ENCODE measurements at regions not wholly inside any gene's neighbourhood (a gene's known extent, or its start where the extent isn't known, plus 50 kb on each side); places are given as distances from the start of the nearest gene placed in this dataset.
A peak's percentile ranks its signal among the peaks of the same experiment; 100 is the strongest.

- DNase-seq, result no peak
These were observed 49.8 kb downstream of the PLCE1 start for GRCh38 chr10:94043431-94043990.

- no peak for DNase-seq
These were observed 52.4 kb downstream of the PLCE1 start for GRCh38 chr10:94046098-94046497.

DNA sequence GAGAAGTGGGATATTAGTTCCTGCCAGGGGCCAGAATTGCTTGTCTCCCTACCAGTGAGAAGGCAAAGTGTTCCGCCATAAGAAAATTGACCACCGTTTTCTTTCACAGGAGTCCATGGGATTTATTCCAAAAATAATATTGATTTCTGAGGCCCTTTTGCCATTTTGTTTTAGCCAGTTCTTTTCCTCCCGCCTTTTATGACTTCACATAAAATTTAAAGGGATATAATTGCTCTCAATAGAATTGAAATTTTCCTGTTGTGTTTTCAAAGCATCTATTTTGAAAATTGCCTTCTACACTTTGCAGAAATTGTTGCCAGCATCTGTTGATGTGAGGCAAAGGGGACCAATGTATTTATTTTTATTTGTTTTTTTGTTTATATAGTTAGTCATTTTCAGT, 53.6 kb downstream of the PLCE1 start:
- DNase-seq, result no peak

- DNase-seq, result no peak
These were observed 56.2 kb downstream of the PLCE1 start for GRCh38 chr10:94049911-94050310.

DNA sequence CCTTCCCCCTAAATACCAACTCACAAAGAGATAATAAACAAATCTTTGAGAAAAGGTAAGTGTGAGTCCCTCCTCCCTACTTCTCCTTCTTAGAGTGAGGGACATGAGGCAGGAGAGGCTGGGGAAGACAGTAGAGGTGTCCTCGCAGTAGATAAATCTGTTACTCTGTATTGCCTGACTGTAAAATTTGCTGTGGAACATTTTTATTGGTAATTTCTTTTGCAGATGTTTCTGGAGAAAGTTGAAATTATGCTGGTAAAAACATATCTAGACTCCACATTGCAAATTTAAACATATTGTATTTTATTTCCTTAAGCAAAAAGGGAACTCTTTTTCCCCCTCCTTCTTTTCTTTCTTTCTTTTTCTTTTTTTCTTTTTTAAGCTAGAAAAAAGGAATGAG, 58.5 kb downstream of the PLCE1 start:
- no peak for DNase-seq

GRCh38 chr10:94052866-94053791, 59.4 kb downstream of the PLCE1 start:
- DNase-seq, result no peak

- DNase-seq, result no peak
These were observed 65.6 kb downstream of the PLCE1 start for GRCh38 chr10:94059178-94059883.

- no peak for DNase-seq
These were observed 67.3 kb downstream of the PLCE1 start for GRCh38 chr10:94061026-94061425.

GRCh38 chr10:94062611-94063010, 68.9 kb downstream of the PLCE1 start:
- DNase-seq, result no peak

GRCh38 chr10:94065362-94065761, 71.6 kb downstream of the PLCE1 start:
- DNase-seq, result no peak

GRCh38 chr10:94065787-94066186, 72.1 kb downstream of the PLCE1 start:
- no peak for DNase-seq

- DNase-seq, result peak; percentile 6
These were observed 72.7 kb downstream of the PLCE1 start for GRCh38 chr10:94066411-94066810.

DNA sequence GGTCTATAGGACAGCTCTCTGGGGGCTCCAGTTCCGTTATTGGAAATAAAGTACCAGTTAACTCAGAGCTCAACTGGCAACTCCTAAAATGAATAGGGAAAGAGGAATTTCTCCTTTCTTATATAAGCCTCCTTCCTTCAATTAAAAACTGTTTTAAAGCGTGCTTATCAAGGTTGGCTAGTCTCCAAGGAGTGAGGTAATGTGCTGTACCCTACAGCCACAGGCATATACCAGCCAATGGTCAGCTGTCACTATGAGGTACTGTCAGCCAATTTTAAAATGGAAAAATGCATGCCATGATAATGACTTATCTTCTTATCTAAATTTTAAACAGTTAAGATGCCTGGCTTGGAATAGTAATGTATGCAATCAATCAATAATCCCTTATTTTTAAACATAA, 76.2 kb downstream of the PLCE1 start:
- DNase-seq, result peak; percentile 8

DNA sequence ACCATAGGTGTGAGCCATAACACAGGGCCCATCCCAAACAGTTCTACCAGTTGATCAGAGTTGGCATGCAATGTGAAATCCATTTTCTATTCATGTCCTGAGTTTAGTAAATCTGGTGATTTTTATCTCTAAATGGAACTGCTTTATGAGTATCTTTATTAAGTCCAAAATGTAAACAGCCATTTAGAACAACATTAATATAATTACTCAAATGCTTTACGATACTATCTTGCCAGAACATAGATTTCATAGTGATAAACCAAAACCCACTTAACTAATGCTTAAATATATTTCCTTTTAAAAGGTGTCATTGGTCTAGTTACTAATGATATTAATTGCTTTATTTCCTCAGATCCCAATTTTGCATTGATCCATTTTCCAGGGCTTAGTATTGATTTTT, 80.7 kb downstream of the PLCE1 start:
- DNase-seq, result no peak

GRCh38 chr10:94075506-94075905, 81.8 kb downstream of the PLCE1 start:
- DNase-seq, result no peak

- DNase-seq, result no peak
These were observed 82.7 kb downstream of the PLCE1 start for GRCh38 chr10:94076325-94076841.

DNA sequence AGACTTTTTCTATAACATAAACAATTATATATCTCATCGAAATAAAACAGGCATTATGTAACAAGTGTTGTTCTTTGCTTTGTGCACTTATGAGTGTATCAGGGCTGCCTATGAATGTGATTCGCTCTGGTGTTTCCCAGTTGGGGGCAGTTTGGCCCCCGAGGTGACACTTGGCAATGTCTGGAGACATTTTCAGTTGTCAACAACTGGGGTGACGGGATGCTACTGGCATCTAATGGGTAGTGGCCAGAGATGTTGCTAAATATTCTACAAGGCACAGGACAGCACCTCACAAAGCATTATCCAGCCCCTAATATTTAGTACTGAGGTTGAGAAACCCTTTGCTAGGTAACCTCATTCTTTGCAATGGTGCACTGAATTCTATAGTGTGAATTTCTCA, 83.3 kb downstream of the PLCE1 start:
- DNase-seq, result no peak

- no peak for DNase-seq
These were observed 86.4 kb downstream of the PLCE1 start for GRCh38 chr10:94080108-94080507.

- DNase-seq, result no peak
These were observed 90.0 kb downstream of the PLCE1 start for GRCh38 chr10:94083662-94084265.

GRCh38 chr10:94084344-94084743, 90.6 kb downstream of the PLCE1 start:
- DNase-seq, result no peak

- DNase-seq, result no peak
These were observed 91.6 kb downstream of the PLCE1 start for GRCh38 chr10:94085288-94085687.

DNA sequence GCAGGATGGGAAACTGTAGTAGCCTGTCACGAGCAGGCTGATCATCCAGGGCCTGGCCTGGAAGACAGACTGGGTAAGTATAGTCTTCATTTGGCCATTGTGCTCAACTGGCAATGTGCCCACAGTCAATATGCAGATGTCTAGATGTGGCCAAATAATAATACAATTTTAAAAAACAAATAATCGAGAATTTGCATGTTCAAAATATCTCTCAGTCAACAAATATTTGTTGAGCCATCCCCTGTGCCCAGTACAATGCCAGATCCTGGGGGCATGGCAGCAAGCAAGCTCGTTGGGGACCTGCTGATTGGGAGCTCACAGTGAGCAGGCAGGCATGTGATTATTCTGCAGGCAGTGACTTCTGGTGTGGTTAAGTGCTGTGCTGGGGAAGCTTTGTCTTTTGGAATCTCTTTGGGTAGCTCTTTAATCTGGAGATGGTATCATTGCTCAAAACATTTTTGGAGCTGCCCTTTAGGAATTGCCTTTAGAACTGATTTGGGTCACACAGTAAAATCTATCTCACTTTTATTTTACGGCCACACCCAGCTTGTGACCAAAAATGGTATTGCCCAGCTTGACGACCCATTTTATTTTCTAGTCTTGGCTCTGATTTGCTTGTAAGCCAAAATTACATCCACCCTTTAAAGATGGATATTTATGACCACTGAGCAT, 92.2 kb downstream of the PLCE1 start:
- DNase-seq, result no peak

- DNase-seq, result no peak
These were observed 95.2 kb downstream of the PLCE1 start for GRCh38 chr10:94088926-94089381.
